ENCODE measurements at regions not wholly inside any gene's neighbourhood (a gene's known extent, or its start where the extent isn't known, plus 50 kb on each side); places are given as distances from the start of the nearest gene placed in this dataset.
"Not testable (repeated sequence)": the region's sequence is repeated elsewhere in the genome, so short reads cannot be mapped to it uniquely, and the experiment has no call there.

DNA sequence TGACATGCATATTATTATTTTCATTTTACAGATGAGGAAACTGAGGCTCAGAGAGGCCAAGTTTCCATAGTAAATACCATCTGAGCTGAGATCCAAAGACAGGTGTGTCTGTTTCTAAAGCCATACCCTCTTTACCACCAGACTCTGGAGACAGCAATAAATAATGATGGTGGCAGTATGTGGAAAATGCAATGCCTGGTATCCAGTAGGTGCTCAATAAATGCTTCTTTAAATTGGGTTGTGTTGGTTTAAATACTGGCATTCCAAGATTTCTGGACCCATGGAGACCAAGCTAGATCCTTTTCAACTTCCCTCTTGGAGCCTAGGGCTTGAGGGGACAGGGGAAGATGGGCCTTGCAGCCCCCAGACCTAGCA, 221.3 kb upstream of the MSX2 start:
- DNase-seq (ENCODE audit: extremely low read depth, low read depth) = no peak

DNA sequence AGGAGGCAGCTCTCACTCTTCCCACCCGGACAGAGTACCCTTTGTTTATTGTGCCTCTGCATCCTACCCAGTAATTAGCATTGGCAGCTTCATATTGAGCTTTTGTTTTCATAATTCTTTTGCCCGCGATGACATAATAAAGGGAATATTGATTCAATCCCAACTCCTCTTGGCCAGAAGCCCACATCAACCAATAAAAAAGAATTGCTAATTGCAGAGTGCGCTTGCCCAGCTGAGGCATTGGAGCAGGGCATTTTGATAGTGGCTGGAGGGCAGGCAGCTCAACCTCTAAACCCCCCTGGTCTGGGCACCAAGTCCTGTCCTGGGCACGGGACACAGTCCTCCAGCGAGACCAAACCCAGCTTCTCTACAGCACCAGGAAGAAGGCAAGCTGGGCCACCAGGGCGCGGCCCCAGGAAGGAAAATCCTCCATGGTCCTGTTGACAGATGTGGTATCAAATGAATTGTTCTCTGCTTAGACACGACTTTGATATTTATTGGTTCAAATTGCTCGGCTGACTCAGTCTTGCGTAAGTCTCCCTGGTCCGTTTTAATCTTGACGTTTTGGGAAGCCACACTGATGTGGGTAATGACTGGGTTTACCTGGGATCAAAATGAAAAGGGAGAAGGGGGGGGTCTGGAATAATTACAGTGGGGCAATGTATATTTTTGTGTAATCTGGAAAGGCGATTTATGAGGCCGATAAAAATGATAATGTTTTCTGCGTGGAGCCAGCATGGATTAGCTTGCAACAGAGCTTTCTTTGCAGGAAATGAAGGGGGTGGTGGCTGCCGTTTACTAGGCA, 220.7 kb upstream of the MSX2 start:
- DNase-seq (ENCODE audit: extremely low read depth, low read depth) = peak; percentile 47

DNA sequence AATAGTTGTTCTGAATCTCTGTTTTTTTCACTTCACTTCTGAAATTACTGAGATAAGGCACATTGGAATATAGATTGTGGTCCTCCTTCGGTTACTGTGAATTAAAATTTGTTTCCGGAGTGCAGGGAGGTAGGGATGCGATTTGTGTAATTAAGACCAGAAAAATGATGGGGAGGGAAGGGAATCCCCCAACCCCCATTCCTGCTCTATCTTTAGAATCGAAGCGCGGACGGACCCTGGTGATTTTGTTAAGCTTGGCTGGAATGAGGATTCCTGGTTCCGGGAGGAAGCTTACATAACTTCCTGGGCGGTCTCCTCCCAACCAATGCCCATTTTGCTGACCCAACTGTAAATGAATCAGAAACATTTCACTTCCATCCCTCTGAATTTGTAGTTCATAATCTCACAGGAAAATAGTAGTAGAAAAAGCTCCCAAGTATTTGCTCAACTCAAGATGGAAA, 220.1 kb upstream of the MSX2 start:
- no peak for DNase-seq (ENCODE audit: extremely low read depth, low read depth)

DNA sequence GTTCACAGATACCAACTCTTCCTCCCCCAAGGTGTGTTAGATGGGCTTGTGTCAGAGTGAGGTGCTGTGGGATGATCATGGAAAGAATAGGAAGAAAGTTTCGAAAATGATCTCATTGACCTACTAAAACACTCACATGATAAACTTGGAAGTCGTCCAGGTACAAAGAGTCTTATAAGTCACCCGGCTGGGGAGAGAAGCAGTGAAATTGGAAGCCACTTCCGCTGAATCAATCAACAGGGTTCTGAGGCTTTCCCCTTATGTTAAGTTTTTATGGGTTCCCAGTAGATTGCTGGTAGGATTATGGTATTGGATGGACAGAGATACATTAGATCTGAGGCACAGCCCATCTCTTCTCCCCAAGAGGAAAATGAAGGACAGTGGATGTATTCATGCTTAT, 218.8 kb upstream of the MSX2 start:
- DNase-seq (ENCODE audit: extremely low read depth, low read depth) = no peak

DNA sequence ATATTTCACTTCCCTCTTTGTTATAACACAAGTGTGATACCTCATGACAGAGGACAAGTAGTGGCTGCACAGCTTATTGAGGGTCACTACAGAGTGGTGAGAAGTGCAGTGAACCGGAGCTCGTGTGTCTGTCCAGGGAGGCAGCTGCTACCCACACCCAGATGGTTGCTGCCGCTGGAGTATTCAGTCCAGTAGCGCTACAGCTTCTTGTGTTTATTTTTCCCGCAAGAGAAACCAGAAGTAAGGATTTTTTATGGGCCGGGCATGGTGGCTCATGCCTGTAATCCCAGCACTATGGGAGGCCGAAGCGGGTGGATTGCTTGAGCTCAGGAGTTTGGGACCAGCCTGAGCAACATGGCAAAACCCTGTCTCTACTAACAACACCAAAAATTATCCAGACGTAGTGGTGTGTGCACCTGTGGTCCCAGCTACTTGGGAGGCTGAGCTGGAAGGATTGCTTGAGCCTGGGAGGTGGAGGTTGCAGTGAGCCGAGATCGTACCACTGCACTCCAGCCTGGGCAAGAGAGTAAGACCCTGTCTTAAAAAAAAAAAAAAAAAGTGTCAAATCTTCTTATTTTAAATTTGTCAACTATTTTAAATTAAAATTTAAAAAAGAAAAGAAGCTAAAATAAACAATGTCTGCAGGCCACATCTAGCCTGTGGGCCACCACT, 213.5 kb upstream of the MSX2 start:
- DNase-seq (ENCODE audit: extremely low read depth, low read depth) = not testable (repeated sequence)

DNA sequence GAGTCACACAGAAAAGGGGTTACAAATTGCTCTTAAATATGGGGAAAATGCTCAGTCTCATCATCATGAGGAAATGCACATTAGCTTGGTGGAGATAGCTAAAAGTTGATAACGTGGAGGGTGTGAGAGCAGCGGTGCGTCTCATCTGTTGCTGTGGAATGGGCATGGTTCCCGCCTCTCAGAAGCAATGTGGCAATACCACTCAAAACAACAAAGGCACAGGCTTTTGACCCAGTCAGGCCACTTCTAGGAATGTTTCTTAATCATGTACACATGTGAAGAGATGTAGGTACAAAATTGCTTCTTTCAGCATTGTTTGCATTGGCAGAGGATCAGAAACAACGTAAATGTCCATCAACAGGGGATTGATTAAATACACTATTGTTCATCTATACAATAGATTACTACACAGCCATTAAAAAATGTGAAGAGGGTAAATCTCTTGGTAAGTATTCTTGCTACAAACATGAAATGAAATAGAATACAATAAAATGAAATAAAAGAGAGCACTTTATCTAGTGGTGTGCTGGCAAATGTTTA, 212.6 kb upstream of the MSX2 start:
- no peak for DNase-seq (ENCODE audit: extremely low read depth, low read depth)

DNA sequence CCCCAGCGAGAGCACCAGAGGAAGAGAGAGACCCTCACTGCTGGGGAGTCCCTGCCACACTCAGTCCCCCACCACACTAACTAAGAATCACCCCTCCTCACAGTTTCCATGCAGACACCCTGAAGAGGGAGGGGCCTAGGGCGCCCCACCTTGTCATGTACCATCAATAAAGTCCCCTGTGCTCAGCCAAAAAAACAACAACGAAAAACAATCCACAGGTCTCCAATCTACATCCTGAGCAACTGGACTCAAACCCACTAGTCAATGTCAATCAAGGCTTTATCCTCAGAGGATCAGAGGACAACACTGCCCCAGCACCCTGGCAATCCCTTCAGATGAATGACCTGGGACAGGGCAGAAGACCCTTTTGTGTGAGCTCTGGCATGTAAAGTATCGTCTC, 210.1 kb upstream of the MSX2 start:
- no peak for DNase-seq (ENCODE audit: extremely low read depth, low read depth)

DNA sequence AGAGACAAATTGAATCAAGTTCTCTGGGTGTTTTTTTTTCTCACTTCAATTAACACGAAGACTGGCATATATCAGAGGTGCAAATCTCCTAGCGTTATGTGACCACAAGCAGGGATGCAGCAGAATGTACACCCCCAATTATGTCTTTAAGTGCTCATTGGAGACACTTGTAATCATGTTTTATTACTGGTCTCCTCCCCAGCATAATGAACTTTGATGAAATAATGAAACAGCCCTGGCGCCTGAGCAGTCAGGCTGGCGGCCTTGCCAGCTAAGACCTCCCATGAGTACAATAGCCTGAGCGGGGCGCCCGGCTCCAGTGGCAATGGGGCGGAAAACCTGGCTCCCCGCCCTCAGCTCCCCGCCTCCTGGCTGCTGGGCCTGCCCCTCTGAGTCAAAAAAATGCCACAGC, 209.4 kb upstream of the MSX2 start:
- DNase-seq (ENCODE audit: extremely low read depth, low read depth) = no peak

DNA sequence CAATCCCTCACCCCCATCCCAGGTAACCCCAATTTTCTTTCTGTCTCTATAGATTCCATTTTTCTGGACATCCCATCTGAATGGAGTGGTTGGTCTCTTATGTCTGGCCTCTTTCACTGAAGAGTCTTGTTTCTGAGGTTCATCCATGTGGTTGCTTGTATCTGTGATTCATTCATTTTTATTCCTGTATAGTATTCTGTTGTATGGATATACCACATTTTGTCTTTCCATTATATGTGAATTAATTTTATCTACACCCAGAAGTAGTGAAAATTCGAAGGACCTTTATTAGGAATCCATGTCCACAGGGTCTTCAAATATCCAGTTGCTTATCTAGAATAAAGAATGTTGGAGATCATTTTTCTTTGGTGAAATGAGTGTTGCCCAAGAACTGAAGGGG, 207.6 kb upstream of the MSX2 start:
- no peak for DNase-seq (ENCODE audit: extremely low read depth, low read depth)

DNA sequence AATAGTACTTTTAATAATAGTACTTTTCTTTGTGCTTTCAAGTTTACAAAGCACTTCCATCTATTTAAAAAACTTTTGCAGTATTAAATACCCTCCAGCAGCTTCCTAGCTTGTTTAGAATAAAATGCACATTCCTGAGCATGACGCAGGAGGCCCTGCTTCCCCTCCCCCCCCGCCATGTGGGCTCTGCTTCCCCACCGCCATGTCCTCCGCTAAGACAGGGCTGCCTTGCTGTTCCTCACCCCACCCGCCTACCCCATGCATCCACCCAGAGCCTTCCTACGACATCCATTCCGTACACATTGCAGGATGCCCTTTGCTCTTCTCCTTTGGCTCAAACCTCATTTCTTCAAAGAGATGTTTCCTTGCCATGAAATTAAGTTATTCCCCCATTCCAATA, 205.9 kb upstream of the MSX2 start:
- DNase-seq (ENCODE audit: extremely low read depth, low read depth) = no peak

DNA sequence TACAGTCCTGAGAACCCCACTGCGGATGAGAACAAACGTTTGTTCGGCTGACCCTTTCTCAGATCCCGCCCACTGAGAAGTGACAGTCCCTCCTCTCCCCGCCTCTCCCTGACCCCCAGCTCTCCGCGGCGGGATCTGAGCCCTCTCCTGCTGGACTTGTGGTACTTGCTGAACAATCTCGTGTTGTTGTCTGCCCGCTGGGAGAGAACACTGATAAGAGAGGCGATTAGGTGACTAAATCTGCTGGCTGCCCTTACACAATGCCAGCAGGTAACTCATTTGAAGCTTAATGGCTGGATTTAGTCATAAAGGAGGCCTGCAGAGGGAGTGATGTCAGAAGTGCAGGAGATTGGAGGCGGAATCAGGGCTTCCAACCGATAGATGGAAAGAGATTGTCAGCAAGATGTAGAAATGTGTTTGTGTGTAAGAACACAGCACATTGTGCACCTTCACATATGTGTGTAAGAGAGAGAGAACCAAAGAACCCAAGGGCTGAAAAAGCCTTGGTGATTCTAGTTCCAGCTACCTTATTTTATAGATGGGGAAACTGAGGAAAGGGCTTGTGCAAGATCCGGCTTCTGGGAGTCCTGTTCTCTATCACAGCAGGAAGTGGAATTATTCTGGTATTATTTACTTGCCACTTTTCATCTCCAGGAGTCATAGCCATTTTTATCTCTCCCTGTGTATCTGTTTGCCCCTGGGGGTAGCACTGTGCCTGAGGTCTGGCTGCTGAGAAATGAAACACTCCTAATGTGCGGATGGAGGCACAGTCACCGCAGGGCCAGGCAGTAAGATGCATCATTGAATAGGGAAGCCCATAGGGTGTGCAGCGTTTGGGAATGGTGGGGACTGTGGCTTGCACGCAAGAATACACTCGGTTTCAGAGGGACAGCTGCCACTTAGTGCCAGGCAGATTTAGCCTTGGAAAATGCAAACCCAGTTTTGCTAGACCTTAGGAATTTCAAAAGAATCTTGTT, 203.7 kb upstream of the MSX2 start:
- no peak for DNase-seq (ENCODE audit: extremely low read depth, low read depth)

DNA sequence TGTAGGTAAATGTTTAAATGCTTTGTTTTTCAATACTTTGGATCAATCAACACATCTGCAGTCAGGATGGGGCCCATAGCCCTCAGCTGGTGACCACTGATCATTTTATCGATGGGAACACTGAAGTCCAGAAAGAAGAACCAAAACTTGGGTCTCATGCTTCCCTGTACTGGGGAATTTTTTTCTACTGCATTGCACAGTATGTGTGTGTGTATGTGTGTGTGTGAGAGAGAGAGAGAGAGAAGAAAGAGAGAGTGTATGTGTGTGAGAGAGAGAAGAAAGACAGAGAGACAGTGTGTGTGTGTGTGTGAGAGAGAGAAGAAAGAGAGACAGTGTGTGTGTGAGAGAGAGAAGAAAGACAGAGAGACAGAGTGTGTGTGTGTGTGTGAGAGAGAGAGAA, 202.9 kb upstream of the MSX2 start:
- no peak for DNase-seq (ENCODE audit: extremely low read depth, low read depth)

DNA sequence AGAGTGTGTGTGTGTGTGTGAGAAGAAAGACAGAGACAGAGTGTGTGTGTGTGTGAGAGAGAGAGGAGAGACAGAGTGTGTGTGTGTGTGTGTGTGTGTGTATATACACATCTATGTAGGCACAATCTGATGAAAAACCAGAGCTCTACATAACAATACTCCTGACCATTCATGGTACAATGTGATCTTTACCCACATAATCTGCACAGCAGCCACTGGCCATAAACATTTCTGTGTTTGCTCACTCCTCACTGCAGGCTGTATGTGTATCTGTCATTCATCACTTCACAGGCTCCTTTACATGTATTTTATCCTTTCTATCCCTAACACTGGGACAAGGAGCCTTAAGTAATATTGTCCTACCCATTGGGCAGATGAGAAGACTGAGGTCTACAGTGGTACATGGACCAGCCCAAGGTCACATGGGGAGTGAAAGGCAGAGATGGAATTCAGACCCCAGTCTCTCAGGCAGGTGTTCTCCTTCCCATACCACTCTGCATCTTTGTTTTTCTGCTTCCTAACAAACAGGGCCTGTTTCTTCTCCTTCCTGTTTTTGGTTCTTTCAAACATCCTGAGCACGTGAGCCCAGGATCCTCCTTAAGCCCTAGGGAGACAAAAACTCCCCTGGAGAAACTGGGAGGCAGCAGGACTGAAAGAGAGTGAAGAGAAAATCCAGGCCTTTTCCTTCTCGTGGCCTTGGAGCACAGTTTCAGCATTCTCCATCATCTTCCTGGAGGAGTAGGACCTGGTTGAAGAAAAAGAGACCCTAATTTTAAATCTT, 201.7 kb upstream of the MSX2 start:
- no peak for DNase-seq (ENCODE audit: extremely low read depth, low read depth)

DNA sequence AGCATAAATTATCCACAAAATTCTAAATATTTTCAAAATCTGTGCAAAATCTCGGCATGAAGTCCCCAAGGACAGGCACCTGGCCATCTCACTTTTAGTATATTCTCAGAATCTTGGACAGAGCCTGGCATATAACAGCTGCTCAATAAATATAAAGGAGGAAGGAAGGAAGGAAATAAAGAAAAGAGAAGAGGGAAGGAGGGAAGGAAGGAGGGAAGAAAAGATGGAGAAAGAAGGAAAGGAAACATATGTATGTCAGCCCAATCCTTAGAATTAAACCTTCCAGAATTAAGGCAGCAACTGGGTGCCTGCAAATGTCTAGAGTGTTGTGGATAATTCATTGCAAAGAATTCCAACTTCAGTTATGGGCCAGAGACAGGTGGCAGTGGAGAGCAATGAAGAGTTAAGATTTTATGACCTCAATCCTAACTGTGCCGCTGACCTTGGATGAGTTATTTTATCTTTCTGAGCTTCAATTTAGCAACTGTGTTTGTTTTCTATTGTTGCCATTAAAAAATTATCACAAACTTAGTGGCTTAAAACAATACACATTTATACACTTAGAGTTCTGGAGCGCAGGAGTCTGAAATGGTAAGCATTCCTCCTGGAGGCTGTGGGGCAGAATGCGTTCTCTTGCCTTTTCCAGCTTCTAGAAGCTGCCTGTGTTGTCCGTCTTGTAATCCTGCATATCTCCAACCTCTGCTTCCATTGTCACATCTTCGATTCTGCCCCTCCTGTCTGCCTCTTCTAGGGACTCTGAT, 200.9 kb upstream of the MSX2 start:
- DNase-seq (ENCODE audit: extremely low read depth, low read depth) = no peak

DNA sequence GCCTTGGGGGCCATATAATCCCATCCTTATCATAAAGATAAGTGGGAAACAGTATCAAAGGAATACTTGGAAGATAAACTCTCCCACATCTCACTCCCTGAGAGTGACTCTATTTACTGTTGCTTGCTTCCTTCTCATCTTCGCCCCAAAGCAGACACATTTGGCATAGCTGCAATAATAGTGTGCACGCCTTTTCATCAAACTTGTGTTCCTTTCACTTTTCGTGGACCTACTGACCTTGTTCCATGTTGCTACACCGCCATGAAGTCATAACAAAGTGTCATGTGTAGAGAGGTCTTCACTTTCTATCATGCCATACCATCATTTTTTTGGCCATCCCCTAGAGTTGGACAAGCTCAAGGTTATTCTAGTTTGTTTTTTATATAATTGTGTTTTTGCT, 200.0 kb upstream of the MSX2 start:
- no peak for DNase-seq (ENCODE audit: extremely low read depth, low read depth)

DNA sequence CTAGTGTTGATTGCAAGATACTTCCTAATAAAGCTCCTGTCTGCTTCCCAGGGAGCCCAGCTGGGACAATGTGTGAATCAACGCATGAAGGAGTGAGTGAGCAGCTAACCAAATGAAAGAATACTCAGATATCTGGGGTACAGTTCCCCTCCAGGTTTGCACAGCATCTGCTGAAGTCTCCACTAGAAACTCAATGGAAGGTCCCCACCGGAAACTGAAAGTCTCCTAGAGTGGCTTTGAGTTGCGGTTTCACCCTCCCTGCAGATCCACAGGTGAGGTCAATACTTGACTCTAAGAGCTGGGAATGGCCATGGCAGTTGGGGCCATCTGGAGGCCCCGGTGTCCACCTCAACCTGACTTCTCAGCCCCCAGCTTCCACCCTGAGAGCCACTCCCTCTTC, 198.2 kb upstream of the MSX2 start:
- DNase-seq (ENCODE audit: extremely low read depth, low read depth) = no peak

DNA sequence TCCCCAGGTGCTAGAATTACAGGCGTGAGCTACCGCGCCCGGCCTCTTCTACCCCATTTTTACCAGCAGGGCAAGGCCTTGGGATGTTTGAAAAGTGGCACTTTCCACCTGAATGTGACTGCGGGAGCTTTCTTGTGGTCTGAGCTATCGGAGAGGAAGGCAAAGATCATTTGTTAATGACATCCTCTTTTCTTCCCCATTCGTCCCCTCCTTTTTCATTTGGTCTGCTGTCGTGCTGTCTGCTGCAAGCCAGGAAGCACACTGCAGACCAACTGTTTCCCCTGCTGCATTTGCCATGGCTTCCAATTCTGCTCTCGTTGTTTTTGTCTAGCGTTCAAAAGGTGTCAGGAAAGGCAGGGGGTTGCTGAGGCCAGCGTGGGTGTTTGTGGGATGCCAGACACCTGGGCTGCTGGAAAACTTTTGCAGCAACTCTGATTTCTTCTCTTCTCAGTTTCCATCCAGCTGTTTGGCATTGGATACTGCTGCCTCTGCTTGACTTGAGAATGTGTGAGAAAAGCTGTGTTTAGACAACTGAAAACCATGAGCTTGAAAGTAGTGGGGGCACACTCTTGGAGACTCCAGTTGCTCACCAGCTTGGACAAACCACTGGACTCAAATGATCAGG, 196.4 kb upstream of the MSX2 start:
- no peak for DNase-seq (ENCODE audit: extremely low read depth, low read depth)

DNA sequence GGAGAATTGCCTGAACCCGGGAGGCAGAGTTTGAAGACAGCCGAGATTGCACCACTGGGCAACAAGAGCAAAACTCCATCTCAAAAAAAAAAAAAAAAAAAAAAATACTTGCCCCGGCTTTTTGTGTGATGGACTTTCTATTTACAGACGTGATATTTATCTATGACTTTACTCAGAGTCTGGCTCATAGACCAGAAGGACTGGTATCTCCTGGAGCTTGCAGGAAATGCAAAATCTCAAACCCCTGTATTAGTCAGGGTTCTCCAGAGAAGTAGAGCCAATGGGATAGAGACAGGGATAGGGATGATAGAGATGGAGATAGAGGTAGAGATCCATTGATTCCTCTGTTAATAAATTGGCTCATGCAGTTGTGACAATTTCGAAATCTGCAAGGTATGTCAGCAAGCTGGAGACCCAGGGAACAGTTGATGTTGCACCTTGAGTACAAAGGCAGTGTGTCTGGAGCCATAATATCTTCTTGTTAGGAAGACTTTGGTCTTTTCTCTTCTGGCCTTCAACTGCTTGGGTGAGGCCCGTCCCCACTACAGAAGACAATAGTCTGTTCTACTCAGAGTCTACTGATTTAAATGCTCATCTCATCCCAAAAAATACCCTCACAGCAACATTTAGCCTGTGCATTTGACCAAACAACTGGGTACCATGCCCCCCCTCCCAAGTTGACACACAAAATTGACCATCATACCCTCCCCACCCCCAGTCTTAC, 195.4 kb upstream of the MSX2 start:
- no peak for DNase-seq (ENCODE audit: extremely low read depth, low read depth)
